H54 (cell line): ENCODE measurements at regions not wholly inside any gene's neighbourhood (a gene's known extent, or its start where the extent isn't known, plus 50 kb on each side); places are given as distances from the start of the nearest gene placed in this dataset.
"Not testable (repeated sequence)": the region's sequence is repeated elsewhere in the genome, so short reads cannot be mapped to it uniquely, and the experiment has no call there.

ENCODE experiments used
- DNase-seq: peaks from one replicate; pipeline ENCODE4 v3.0.0; 2011; ENCODE audit warnings: low spot score, mixed read lengths; ENCODE audit not compliant: insufficient read length
- FAIRE-seq: peaks from 3 replicates; lab custom pipeline; 2011; peaks lifted over from hg19 to GRCh38; lab: Jason Lieb, UNC
- POLR2A ChIP-seq: IDR thresholded peaks from 2 replicates; pipeline ENCODE4 v1.6.1; 2011; ENCODE audit warnings: low read depth, mild to moderate bottlenecking, low read length

DNA sequence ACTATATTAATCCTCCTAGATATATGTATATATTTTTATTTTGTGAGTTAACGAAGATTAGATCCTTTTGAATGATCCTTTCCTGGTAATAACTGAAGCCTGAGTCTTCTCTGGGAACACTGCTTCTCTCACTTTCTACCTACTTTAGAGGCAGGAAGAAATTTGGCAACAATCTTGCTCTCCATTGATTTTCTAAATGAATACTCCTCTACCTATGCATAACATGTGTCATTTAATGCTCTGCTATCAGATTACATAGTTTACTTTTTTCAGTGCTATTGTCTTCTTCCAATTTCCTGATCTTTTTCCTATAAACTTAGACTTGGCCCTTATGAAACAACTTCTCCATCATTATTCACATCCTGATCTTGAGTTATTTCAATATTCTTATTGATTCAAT lies 60.4 kb upstream of the PDHA2 start:
- FAIRE-seq: no peak
- DNase-seq: no peak
- TF ChIP-seq POLR2A: no peak

DNA sequence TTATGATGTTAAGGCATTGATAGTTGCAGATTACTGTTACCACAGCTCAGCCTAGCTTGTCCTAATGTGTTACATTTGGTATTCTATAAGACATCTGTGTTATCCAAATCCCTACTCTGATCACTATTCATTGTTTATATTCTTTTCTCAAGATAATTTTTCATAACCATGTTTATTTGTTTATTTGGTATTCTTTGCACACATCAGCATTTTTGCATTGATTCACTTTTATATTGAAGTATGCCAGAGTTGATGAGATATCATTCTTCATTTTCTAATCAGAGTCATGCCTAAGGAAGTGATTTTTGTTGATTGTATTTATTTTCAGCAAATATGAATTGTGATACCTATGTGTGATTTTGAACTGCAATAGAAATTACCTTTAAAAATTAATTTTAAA lies 61.2 kb upstream of the PDHA2 start:
- FAIRE-seq (no peak), DNase-seq (no peak)
- no peak for TF ChIP-seq POLR2A

DNA sequence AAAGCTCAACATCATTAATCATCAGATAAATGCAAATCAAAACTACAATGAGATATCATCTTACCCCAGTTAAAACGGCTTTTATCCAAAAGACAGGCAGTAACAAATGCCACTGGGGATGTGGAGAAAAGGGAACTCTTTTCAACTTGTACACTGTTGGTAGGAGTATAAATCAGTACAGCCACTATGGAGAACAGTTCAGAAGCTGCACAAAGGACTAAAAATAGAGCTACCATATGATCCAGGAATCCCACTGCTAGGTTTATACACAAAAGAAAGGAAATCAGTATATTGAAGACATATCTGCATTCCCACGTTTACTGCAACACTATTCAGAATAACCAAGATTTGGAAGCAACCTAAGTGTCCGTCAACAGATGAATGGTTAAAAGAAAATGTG lies 69.3 kb upstream of the PDHA2 start:
- not testable (repeated sequence) for DNase-seq, FAIRE-seq

DNA sequence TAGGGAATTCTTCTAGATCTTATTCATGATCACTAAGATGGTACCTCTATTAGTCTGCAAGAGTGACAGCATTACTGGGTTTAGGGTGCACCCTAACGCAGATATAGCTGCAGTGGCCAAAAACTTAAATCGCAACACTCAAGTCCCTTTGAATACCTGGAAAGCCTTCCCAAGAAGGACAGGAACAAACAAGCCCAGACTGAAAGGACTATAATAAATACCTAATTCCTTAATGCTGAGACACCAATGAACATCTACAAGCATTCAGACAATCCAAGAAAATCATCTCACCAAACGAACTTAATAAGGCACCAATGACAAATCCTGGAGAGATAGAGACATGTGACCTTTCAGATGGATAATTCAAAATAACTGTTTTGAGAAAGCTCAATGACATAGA lies 74.9 kb upstream of the PDHA2 start:
- no peak for DNase-seq
- TF ChIP-seq POLR2A: no peak
- FAIRE-seq: no peak

DNA sequence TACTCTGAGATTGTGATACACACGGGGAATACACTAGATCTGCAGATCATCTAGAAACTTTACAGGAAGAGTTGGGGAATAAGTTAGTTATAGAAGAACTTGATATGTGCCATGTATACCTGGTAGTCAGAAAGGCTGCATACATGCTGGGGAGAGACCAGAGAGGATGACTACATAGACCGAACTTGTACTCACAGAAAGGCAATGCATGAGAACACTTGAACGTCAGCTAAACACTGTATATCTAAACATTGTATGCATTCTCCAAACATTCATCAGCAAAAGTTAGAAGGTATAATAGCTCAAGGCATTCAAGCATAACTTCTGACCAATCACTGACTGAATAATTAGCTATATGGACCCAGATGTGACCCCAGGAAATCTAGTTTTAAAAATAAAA lies 78.0 kb upstream of the PDHA2 start:
- no peak for TF ChIP-seq POLR2A
- FAIRE-seq: no peak
- no peak for DNase-seq

DNA sequence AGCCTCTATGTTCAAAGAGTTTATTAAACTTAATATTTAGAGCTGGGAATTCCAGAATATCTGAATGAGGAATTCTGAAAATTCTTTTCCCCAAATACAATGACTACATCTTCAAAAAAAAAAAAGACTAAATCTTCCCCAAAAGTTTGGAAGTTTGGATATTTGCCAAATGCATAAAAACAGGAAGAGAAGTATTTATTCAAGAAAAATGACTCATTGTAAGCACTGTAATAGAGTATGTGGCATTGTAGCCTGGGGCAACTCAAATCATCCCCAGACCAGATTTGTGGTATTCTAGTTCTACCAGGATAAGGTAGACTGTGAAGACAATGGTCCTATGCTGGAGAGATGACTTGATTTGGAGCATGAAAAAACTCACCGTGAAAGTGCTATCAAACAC lies 78.5 kb upstream of the PDHA2 start:
- peak; percentile 4 for DNase-seq
- no peak for TF ChIP-seq POLR2A
- peak; percentile 36 for FAIRE-seq

DNA sequence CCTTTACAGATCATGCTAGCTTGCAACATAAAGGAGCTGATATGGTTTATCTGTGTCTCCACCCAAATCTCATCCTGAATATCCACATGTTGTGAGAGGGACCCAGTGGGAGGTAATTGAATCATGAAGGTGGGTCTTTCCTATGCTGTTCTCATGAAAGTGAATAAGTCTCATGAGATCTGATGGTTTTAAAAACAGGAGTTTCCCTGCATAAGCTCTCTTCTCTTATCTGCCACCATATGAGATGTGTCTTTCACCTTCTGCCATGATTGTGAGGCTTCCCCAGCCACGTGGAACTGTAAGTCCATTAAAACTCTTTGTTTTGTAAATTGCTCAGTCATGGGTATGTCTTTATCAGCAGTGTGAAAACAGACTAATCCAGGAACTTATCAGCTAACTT lies 79.2 kb upstream of the PDHA2 start:
- FAIRE-seq, DNase-seq: not testable (repeated sequence)

DNA sequence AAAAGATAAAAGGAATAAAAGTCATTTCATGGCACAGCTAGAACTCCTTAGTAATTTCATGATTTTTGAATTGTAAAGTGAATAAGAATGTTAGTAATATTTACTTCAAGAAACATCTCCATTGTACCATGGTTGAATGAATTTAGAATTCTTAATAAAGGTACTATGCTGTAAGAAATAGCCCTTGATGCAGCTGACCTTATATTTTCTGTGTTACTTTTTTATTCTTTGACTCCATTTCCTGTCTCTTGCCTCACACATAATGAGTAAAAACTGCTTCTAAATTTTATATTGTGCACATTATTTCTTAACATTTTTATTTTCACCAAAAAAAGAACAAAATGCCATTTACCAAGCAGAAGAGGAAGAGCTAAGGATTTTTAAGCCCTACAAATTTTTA lies 81.9 kb upstream of the PDHA2 start:
- TF ChIP-seq POLR2A: no peak
- FAIRE-seq (no peak), DNase-seq (no peak)

DNA sequence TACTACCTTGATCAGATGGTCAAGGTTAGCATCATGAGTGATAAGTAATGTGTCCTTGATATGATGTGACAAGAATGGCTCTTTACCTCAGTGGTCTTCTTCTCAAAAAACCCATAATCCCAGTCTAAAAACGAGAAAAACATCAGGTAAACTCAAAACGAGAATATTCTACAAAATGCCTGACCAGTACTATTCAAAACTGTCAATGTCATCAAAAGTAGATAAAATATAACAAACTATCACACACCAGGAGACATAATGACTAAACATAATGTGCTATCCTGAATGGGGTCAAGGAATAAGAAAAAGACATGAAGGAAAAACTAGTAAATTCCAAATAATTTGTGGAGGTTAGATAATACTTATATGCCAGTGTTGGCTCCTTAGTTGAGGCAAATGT lies 85.2 kb upstream of the PDHA2 start:
- no peak for TF ChIP-seq POLR2A
- FAIRE-seq: no peak

DNA sequence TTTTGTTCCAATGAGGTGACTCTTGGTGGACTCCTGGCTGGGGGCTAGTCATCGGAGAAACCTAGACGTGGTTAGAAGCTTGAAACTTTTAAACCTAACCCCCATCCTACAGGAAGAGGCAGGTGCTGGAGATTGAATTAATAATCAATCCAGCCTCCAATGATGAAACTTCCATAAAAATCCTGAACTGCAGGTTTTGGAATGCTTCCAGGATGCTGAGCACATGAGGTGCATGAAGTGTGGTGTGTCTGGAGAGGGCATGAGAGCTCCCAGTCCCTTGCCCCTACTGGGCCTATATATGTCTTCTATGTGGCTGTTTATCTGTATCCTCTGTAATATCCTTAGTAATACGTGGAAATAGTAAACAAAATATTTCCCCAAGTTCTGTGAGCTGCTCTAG lies 90.7 kb upstream of the PDHA2 start:
- no peak for DNase-seq
- FAIRE-seq: no peak
- no peak for TF ChIP-seq POLR2A

More for the DNA sequence above, 85.2 kb upstream of the PDHA2 start:
- no peak for DNase-seq

DNA sequence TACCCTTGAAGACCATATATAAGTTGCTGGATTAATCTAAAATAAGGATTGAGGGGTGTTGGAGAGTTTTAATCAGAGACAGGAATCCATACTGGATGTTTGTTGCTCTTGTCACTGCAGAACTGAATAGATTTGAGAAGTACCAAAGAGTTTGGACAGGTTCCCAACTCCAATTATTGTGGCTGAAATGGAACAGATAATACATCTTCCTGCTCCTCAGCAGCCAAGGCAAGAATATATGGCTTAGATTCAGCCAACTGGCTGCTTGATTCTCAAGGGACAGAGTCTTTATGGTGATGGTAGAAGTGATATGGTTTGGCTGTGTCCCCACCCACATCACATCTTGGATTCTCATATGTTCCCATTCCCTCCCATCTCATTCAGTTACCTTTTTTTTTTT lies 97.0 kb upstream of the PDHA2 start:
- TF ChIP-seq POLR2A: no peak
- DNase-seq (no peak), FAIRE-seq (no peak)

DNA sequence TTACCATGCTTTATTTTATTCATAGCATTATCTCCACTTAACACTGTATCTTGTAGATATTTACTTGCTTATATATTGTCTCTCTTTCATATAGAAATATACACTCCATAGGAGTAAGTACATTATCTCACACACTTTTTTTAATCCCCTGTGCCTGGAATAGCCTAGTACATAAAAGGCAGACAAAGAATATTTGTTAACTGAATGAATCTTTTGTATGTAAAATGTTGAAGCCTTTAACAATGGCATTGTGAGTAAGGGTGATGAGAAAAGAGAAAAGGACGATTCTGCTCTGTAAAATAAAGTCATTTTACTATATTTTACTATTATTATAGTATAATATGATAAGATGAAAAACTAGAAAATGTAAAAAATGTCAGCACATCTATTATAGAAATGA lies 97.7 kb upstream of the PDHA2 start:
- no peak for FAIRE-seq
- TF ChIP-seq POLR2A: no peak
- no peak for DNase-seq

DNA sequence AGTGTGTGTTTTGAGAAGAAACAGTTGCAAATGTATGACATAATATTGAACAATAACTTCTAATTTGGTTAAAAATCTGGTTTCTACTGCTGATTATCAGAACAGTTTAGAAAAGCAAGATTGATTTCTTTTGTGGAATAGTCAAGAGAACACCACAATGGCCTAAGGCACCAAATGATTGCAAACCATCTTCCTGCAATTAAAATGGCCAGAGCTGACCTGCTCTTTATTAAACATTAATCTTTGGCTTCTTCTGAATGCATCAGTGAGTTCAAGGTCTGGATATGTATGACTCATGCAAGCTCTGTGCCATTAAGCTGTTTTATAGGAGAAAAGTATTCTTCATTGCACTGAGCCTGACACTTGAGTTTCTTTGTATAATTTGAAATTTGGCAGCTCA lies 107.8 kb upstream of the PDHA2 start:
- no peak for TF ChIP-seq POLR2A
- FAIRE-seq: no peak
- no peak for DNase-seq

DNA sequence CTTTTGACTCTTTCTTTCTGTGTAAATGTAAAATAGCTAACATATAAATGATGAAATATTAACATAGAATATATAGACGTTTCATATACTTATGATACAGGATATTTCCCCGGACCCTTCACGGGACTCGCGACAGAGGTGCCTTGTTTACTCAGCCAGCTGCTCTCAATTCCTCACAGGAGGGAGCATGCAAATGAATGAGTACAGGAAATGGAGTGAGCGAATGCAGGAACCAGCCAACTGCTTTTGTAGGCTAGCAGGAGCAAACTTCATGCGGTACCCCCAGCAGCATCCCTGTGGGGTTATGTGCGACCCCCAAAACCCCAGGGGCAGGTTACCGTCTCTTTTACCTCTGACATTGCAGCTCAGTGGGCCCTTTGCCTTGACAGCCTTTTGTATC lies 110.3 kb upstream of the PDHA2 start:
- no peak for TF ChIP-seq POLR2A

DNA sequence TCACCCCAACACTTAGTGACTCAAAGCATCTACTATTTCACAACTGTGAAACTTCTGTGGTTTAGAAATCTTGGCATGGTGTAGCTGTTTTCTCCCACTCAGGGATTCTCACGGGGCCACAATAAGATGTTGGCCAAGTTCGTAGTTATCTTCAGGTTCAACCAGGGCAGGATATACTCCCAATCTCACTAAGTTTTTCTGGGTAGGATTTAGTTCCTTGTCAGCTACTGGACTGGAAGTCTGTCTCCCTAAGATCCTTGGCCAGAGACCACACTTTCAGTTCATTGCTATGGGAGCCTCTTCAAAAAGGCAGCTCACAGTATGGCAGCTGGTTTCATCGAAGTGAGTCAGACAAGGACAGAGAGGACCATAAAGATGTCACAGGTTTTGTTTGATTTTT lies 111.7 kb upstream of the PDHA2 start:
- FAIRE-seq: no peak
- DNase-seq: no peak
- no peak for TF ChIP-seq POLR2A

More for the DNA sequence above, 110.3 kb upstream of the PDHA2 start:
- no peak for DNase-seq
- no peak for FAIRE-seq

DNA sequence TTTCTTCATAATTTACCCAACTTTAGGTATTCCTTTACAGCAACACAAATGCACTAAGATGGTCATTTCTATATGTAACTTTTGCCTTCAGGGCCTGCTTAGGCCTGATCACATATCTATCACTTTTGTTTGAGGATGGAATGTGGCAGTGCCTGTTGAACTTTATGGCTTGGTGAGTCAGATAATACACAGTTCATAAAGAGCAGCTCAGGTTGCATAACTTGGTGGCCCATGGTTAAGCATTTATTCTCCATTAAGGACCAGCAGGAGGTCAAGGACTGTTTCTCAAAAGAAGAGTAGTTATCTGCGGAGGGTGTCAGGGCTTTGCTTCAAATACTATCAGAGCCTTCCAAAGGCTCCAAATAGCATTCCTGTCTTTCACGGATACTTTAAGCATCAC lies 124.1 kb upstream of the PDHA2 start:
- DNase-seq (no peak), FAIRE-seq (no peak)
- TF ChIP-seq POLR2A: no peak
